ENCODE measurements at regions not wholly inside any gene's neighbourhood (a gene's known extent, or its start where the extent isn't known, plus 50 kb on each side); places are given as distances from the start of the nearest gene placed in this dataset.

- Histone ChIP-seq H2AFZ (ENCODE audit: low read length) (no peak overlapping the region), H3K79me2 (ENCODE audit: insufficient read depth, low read length) (no peaks in the 10 kb centered on the region)
Observed at GRCh38 chr3:104696470-104696869, 670.2 kb upstream of the ALCAM start.

More at GRCh38 chr3:104696470-104696869, 670.2 kb upstream of the ALCAM start:
- no peak for TF ChIP-seq CTCF (conservative IDR thresholded peaks at IDR 0.05)
- Histone ChIP-seq H3K4ac (ENCODE audit: low read depth, low read length) (no peak overlapping the region), H4K91ac (ENCODE audit: insufficient read length, low read depth, low read length) (no peak overlapping the region), H3T11ph (ENCODE audit: low read length) (no peak overlapping the region), H3K9ac (ENCODE audit: extremely low read depth, insufficient read length, low read length) (no peak overlapping the region), H3K27ac (ENCODE audit: insufficient read length, low read depth, low read length) (no peak overlapping the region), H2BK20ac (ENCODE audit: low read depth, low read length, poor library complexity, severe bottlenecking) (no peak overlapping the region), H3K9me3 (ENCODE audit: control insufficient read depth, low read depth, low read length) (no peaks in the 10 kb centered on the region), H4K20me1 (ENCODE audit: control insufficient read depth, insufficient read depth, insufficient read length) (no peaks in the 10 kb centered on the region), H4K8ac (replicated peaks; ENCODE audit: insufficient read length, low read depth, low read length) (no peak overlapping the region), H3K27me3 (ENCODE audit: insufficient read depth, low read length) (no peaks in the 10 kb centered on the region), H2BK120ac (ENCODE audit: low read depth, low read length, poor library complexity, severe bottlenecking) (no peak overlapping the region), H3K23me2 (ENCODE audit: insufficient read length, low read depth, low read length, poor library complexity, severe bottlenecking) (no peaks in the 10 kb centered on the region), H3K23ac (ENCODE audit: insufficient read length, low read depth, low read length) (no peak overlapping the region), H4K5ac (ENCODE audit: insufficient read length, low read depth, low read length) (no peak overlapping the region), H3K14ac (ENCODE audit: insufficient read depth, low read length) (no peak overlapping the region), H3K18ac (ENCODE audit: insufficient read length, low read depth, low read length) (no peak overlapping the region), H2AK5ac (ENCODE audit: insufficient read length, low read length) (no peak overlapping the region), H3K4me1 (ENCODE audit: insufficient read depth, low read length) (no peaks in the 10 kb centered on the region), H3K4me2 (ENCODE audit: insufficient read depth, insufficient read length, low read length) (no peak overlapping the region), H3K79me1 (ENCODE audit: insufficient read depth, low read depth, low read length, poor library complexity, severe bottlenecking) (no peaks in the 10 kb centered on the region), H2BK15ac (ENCODE audit: low read depth, low read length) (no peak overlapping the region), H2BK12ac (ENCODE audit: insufficient read length, low read depth, low read length) (no peak overlapping the region), H3K56ac (ENCODE audit: insufficient read length, low read depth, low read length) (no peak overlapping the region), H2BK5ac (ENCODE audit: insufficient read length, low read length) (no peak overlapping the region)
- no CpG with 5 or more reads among the region's 8 CpGs for WGBS (ENCODE audit: extremely low coverage, insufficient read length, low lambda C conversion rate)
- H3K36me3 Mint-ChIP-seq (ENCODE audit: insufficient read depth in 1 of 3, low read depth in 3 of 3), result peaks cover 0 to 21% (median 2%) of the 10 kb centered on the region in 3 experiments; a peak in 4 of 7 replicates
- H3K27me3 Mint-ChIP-seq (ENCODE audit: low read depth), result no peaks in the 10 kb centered on the region; the same call in 1 of the 2 replicates
- H3K9me3 Mint-ChIP-seq, result peaks cover 5 to 6% of the 10 kb centered on the region in 2 experiments
- no peak overlapping the region for H3K4me3 Mint-ChIP-seq
- peaks cover 20 to 21% of the 10 kb centered on the region in 2 experiments for H3K4me1 Mint-ChIP-seq
- H3K27ac Mint-ChIP-seq, result no peak overlapping the region
- DNase-seq, result peak; percentile 66
